GM21737 (cell line): ENCODE measurements at regions not wholly inside any gene's neighbourhood (a gene's known extent, or its start where the extent isn't known, plus 50 kb on each side); places are given as distances from the start of the nearest gene placed in this dataset.

Source experiments
- ATAC-seq: cut with Tn5 transposase; IDR thresholded peaks from one replicate; pipeline ENCODE4 v1.9.1; 2021; ENCODE audit warnings: mild to moderate bottlenecking, moderate library complexity; ENCODE audit not compliant: unreplicated experiment

DNA sequence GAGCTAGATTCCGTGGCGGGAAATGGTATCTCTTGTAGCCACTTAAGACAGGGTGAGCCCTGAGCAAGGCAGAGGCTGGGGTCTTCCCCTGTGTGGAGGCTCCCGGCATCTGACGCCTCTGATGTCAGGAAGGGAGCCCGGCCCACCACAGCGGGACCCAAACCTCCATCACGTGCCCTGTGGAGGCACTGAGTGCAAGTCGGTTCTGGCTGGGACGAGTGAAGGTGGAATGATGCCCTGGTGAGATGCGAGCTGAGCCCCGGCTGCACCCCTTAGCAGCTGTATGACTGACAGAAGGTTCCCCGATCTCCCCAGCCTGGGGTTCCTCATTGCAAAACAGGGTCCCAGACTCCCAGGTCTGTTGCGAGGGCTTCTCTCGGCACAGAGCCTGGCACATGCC is 187.4 kb upstream of the TNRC6C start:
- no peak for ATAC-seq

DNA sequence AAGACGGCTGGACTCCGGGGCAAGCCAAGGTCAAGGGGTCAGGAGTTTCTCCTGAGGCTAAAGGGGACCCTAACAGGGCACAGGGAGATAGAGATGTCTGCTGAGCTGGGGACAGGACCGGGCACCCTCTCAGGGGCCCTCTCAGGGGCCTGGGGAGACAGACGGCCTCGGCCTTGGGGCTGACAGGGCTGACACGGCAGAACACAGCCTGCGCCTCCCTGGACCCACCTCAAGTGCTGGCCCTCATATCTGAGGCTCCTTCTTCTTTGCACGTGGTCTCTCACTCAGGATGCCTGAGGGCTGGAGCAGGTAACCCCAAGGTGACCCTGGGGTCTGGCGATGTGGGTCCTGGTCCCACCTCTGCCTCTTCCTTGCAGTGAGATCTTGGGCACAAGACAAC is 186.9 kb upstream of the TNRC6C start:
- no peak for ATAC-seq

DNA sequence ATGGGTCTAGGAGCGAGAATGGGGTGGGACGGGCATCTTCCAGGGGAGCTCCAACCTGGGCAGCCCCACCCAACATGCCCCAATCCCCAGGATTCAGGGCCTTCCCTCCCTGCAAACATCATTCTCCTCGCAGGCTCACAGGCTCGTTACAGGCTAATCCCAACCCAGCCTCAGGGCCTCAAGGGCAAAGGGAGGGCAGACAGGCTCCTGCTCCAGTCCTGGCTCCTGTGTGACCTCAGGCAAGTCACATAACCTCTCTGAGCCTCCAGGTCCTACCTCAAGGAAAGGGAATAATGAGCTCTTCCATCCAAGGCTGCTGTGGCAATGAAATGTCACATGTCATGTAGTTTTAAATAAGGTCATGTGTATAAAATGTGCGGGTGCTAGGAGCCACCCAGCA is 186.5 kb upstream of the TNRC6C start:
- no peak for ATAC-seq

DNA sequence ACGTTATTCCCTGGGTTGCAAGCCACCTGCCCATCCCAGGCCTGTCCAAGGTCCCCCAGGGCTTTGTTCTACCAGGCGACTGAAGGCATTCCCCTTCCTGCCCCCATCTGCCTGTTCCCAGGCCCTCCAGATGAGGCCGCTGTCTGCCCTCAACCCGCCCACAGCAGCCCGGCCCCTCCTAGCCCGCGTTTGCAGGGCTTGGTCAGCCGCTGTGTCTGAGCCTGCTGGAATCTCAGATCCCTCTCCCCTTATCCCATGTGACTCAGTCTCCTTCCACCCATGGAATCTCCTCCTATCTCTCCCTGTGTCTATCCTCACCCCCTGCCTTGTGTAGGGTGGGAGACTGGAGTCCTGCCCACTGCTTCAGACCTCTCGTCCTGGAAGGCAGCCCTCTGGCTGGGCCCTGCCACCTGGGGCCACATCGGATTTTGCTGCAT is 186.0 kb upstream of the TNRC6C start:
- ATAC-seq: no peak

DNA sequence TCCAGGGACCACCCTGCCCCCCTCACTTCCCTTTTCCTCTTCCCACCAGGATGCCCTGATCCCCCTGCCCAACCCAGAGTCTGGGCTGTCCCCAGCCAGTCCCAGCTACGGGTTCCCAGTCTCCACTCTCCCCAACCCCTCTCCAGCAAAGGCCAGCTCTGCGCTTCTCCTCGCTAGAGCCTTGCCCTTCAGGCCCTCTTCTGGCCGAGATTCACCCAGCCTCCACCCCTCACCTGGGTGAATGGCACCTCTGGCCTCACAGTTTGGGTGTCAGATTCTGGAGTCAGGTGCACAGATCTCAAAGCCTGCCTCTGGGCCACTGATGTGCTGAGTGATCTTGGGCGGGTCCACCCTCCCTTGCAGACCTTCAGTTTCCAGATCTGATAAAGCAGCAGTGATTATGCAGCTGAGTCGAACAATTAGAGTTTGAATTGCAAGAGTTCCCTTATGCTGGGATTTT is 185.6 kb upstream of the TNRC6C start:
- ATAC-seq: no peak

DNA sequence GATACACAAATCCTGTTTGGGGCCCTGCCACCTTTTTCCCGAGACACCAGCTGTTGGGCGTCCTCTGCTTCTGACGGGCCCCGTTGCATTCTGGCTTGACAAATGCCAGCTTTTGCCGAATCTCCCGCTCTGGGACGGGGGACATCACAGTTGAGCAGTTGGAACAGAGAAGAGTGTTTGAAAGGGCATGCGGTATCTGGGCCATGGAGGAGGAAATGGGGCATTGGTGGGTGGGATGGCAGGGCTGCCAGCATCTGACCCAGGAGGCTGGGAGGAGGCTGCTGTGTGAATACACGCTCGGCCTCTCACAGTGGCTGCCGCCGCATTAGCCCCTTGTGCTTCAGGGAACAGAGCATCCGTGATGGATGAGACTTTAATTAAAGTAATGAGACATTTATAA is 184.3 kb upstream of the TNRC6C start:
- ATAC-seq: no peak

DNA sequence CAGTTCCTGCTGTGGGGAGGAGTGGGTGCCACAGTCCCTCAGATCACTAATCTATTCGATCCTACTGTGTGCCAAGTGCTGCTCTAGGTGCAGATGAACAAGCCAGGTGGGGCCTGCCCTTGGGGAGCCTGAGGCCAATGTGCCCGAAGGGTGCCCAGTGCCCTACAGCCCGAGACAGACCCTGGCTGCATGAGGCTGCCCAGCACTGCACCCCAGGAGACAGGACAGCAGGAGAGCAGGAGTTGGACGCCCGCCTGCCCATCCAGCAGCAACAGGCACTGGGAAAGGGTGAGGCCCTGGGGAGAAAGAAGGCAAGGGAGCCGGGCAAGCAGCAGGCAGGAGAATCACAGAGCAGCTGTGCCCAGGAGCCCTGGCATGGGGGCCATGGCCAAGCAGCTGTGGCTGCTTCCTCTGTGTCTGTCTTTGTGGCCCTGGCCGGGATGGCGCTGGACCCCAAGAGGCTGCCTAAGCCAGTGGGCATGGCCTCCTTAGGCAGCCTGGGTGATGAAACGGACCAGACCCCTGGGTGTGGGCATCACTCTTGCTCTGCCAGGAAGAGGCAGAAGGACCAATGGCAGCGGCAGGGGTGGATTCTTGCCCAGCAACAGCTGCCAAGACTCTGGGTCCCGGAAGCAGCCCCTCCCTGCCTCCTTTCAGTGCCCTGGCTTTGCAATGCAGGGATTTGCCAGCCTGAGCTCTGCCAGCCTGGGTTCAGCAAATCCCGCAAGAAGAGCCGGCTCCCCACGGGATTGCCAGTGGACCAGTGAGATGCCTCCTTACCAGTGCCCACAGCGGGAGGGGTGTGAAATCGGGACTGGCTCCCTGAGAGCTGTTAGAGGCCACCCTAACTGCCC is 179.6 kb upstream of the TNRC6C start:
- ATAC-seq: no peak

DNA sequence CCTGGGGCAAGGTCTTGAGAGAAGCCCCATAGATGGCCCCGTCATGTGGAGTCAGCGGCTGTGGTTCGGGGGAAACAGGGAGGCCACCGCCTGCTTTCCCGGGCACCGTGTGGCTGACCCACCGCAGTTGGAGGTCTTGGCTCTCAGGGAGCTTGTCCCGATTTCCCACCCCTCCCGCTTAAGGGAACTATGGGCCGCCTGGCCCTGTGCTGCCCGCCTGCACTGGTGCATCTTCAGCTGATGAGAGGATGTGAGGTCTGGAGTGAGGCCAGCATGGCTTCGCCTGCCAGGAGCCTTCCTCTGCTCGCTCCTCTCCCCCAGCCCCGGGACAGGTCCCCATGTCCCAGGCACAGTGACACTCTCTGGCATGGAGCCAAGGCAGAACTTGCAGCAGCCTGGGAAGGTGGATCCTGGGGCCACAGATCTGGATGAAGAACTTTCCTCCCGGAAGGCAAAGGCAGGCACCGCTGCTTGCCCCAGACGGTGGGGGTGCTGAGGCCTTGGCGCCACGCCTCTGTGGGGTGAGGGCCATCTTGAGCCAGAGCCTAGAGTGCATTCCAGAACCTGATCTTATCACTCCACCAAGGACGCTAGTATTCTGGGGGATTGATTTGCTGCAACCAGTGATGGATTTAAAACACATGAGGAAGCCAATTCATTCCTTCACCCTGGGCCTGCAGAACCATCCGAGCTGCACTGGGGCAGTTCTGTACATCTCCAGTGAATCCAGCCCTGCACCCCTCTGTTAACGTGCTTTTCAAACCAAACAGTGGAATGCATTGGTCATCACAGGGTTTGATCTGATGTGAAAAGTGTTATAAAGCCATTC is 178.6 kb upstream of the TNRC6C start:
- no peak for ATAC-seq

DNA sequence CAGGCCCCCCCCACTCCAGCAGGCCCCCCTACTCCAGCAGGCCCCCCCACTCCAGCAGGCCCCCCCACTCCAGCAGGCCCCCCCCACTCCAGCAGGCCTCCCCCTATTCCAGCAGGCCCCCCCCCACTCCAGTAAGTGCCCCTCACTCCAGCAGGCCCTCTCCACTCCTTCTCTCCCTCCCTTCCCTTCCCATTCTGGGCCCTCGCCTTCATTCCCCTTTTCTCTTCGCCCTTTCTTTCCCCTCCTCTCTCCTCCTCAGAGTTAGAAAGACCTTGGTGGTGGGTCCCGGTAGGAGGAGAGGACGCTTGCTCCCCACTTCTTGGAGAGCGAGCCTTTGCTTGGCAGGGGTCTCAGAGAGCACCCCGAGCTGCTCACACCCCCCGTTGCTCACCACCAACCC is 177.0 kb upstream of the TNRC6C start:
- ATAC-seq: no peak

DNA sequence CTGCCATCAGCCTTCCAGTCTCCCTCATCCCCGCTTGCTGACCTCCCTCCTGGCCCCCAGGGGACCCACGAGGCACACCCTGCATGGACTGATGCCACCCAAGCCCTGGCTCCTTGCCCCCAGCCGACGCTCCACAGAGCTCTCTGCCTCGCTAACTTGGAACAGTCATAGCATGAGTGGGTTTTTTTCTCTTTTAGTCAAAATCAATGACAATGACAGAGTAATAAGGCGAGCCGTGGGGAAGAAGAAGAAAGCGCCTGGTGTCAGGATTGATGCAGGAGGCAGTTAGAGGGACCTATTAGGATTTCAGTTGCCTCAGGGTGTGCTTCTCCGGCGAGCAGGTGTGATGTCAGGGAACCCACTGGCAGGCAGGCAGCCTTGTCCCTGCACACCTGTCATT is 176.3 kb upstream of the TNRC6C start:
- ATAC-seq: no peak

DNA sequence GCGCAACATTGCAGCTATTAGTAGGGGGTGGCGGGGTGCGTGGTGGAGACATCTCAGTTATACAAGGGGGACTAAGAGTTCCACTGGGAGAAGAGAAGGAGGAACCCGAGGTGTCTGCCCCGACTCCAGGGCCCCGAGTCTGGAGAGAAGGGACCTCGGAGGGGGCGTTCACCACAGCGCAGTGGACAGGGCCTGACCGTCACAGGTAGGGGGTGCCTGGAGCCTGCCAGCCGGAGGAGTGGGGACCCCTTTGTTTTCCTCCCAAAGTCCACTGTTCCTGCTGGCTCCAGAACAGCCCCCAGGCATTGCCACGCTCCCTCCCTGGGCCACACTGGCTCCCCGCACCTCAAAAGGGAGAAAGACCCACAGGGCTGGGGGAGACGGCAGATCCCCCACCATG is 175.9 kb upstream of the TNRC6C start:
- ATAC-seq: no peak

DNA sequence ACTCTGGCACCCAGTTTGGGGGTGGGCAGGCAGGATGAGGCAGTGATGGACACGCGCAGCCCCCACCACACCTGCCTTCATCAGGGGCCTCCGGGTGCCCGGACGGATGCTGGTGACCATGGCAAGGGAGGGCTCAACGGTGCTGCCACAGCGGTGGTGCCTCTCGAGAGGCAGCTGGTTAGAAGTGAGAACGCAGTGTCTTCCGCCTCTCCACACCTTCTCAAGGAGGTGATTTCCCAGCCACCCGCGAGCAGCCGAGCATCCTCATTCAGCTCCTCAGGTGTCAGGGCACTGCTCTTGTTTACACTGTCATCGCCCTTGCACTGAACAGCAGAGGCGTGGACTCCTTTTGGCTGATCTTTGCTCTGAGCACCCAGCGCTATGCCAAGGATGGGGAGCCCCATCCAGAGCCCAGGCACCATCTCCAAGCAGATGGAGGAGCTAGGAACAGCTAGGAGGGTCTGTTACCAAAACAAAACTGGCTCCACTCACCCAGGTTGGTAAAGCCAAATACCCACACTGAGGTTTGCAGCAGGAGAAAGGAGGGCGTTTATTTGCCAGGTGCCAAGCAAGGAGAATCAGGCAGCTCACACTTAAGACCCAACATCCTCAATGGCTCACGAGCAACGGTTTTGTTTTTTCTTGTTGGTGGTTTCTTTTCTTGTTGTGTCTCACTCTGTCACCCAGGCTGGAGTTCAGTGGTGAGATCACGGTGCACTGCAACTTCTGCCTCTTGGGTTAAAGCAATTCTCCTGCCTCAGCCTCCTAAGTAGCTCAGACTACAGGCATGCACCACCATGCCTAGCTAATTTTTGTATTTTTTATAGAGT is 174.3 kb upstream of the TNRC6C start:
- ATAC-seq: no peak

DNA sequence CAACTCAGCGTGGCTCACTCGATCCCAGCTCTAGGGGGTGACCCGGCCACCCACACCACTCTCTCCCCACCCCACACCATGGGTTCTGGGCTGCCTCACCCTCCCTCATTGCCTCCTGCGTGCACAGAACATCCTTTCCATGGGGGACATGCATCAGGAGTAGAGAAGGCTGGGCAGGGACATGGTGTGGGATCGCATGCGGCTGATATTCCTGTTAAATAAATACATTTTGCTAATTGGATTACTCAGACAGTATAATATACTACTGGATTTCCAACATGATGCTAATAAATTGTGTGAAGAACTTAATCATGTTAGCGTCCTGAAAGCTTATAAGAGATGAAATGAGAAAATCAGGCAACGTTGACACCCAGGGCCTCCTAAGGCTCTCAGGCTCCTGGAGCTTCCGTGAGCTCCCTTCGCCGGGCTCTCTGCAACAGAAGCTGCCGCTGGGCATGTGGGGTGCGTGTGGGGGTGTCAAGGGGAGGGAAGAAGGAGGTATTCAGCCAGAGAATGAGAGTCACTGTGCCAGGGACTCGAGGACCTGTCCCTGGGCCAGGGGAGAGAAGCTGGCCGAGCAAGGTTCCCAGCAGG is 173.1 kb upstream of the TNRC6C start:
- no peak for ATAC-seq

DNA sequence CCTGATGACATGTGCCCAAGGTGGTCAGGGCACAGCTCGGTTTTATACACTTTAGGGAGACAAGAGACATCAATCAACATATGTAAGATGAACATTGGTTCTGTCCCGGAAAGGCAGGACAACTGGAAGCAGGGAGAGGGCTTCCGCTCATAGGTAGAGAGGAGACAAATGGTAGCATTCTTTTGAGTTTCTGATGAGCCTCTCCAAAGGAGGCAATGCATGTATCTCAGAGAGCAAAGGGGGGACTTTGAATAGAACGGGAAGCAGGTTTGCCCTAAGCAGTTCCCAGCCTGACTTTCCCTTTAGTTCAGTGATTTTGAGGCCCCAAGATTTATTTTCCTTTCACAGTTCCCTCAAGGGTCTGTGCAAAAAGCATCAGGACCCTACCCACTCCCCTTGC is 172.4 kb upstream of the TNRC6C start:
- ATAC-seq: no peak

DNA sequence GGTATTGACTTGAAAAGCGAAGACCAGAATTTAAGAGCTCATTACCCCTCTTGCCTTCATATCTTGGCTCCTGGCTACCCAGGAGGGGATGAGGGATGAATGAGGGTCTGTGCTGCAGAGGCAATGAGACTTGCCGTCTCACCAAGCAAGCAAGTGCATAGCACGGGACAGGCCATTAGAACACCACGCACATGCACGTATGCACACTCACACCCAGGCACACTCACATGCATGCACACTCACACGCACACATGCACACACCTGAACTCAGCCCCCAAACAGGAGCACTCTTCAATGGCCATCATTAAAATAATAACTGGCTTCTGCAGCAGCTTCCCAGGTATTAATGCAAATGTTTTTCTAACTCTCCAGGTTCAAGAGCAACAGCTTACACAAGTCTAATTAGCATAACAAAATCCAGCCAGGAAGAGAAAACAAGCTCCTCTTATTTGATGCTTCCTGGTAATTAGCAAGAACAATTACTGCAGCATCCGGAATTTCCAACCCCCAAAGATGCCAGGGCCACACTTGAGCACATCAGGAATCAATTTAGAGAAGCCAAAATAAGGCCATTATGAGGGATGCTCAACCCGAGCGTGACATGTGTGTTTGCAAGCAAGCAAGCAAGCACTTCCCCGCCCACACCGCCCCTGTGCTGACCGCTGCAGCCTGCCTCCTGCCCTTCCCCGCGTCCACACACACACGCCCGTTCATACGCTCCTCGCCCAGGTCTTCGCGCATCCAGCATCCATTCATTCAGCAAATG is 171.6 kb upstream of the TNRC6C start:
- no peak for ATAC-seq

DNA sequence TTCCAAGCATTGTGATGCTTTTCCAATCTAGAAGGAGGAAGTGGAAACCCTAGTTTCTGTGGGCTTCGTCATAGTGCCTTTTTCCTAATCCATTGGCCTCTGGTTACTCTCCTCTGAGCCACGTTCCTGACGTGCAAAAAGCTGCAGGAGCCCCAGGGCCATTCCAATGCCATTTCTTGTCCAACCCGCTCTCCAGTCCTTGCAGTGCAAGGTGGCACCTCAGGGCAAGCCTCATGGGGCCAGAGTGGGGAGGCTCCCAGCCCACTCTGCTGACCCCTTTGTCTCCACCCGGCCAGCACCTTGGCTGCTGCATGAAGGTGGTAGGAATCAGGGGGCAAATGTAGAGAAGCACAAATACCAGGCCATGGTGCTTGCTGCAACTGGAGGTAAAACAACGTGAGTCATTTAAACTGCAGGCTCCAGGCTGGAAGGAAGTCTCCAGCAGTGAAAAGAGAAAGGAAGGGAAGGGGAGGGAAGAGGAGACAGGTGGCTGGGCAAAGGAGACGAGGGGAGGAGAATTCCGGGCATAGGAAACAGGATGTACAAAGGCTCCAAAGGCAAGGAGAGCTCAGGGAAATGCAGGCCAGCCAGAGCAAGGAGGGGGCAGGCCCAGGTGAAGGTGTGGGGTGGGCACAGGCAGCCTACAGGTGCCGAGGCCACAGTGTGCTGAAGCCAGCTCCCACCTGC is 168.2 kb upstream of the TNRC6C start:
- ATAC-seq: no peak

DNA sequence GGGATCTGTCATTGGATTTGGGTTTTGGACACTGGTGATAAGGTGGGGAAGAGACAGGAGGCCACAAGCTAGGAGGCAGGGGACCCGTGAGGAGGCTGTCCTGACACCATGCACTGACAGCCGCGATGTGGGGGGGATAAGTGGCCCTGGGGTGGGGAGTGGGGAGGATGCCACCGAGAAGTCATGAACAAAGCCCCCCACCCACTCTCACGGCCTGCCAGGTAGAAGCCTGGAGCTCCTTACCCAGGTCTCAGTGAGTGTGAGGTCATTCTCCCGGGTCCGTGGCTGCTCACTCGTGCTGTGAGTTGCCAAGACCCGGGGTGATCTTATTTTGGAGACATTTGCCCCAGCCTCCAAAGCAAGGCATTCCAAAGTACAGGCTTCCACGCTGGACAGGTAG is 165.9 kb upstream of the TNRC6C start:
- no peak for ATAC-seq

DNA sequence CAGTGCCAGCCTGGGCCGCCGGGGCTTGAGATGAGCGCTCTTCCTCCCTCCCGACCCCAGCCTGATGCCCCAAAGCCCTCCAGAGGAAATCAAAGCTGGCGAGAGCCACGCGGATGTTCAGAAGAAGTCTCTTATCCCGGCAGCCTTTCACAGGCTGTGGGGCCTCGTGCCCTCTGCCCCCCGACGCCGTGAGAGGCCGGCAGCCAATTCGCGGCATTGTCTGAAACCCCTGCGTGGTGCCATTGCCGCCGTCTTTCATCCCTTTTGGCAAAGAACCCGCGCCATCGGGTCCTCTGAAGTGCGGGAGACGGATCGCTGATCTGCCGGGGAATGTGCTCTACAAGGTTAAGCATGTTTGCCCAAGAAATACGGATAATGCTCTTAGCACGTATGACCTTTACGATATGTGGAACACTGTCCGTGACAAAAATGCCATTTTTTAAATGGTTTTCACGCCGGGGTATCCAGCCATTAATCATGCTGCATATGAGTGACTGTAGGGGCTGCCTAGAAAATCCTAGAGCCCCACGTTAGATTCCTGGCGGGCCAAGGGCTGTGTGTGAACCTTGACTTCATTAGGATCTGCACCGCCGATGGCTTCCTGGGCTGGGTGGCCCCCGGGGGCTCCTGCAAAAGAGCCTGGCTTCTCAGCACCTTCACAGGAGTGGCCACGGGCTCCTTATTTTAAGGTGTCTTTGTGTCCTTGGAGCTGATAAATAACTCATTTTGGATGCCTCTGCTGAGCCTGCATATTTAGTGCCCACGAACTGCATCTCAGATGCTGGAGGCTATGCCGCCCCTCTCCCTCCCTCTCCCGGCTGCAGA is 165.1 kb upstream of the TNRC6C start:
- ATAC-seq: no peak

DNA sequence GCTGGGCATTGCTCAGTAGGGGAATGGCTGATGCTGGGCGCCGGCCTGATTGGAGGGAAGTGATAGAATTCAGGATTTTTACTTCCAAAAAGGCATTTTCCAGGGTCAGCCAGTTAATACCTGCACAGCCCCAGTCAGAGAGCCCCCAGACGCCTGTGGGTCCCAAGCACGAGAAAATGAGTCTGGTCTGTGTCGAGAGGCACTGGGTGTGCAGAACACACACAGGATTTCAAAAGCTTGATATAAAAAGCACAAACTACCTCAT is 164.6 kb upstream of the TNRC6C start:
- ATAC-seq: no peak
